Endodermal cell (in vitro differentiated cells): ENCODE measurements at regions not wholly inside any gene's neighbourhood (a gene's known extent, or its start where the extent isn't known, plus 50 kb on each side); places are given as distances from the start of the nearest gene placed in this dataset.

Experiments used
- DNase-seq: peaks from one replicate; pipeline ENCODE4 v3.0.0-alpha.2; 2017
- H3K27ac ChIP-seq: 2 replicates; pipeline ENCODE4 v1.5.1; 2013; ENCODE audit warnings: mild to moderate bottlenecking, low read depth, low read length, moderate library complexity
- H3K27me3 ChIP-seq: 2 replicates; pipeline ENCODE4 v1.6.1; 2013; ENCODE audit warnings: mild to moderate bottlenecking, low read length, moderate library complexity; ENCODE audit not compliant: insufficient read depth, control insufficient read depth, poor library complexity, severe bottlenecking
- H3K36me3 ChIP-seq: 2 replicates; pipeline ENCODE4 v1.7.0; 2013; ENCODE audit warnings: mild to moderate bottlenecking, low read length, moderate library complexity; ENCODE audit not compliant: control insufficient read depth, insufficient read depth
- H3K4me1 ChIP-seq: one replicate; pipeline ENCODE4 v1.7.0; 2013; ENCODE audit warnings: low read length; ENCODE audit not compliant: control insufficient read depth, insufficient read depth
- H3K4me3 ChIP-seq: 2 replicates; pipeline ENCODE4 v1.5.1; 2013; ENCODE audit warnings: mild to moderate bottlenecking, low read length, moderate library complexity
- H3K9ac ChIP-seq: 2 replicates; pipeline ENCODE4 v1.6.1; 2013; ENCODE audit warnings: mild to moderate bottlenecking, low read length, moderate library complexity; ENCODE audit not compliant: poor library complexity, severe bottlenecking; ENCODE audit errors: extremely low read depth
- H3K9me3 ChIP-seq: 2 replicates; pipeline ENCODE4 v1.6.1; 2013; ENCODE audit warnings: mild to moderate bottlenecking, low read length, moderate library complexity; ENCODE audit not compliant: control insufficient read depth
- H3K27ac Mint-ChIP-seq: 2 replicates; pipeline ENCODE4 v1.8.0; 2020; ENCODE audit warnings: mixed read lengths
- H3K27me3 Mint-ChIP-seq: 2 replicates; pipeline ENCODE4 v1.8.0; 2021; ENCODE audit warnings: mild to moderate bottlenecking, mixed read lengths; ENCODE audit not compliant: insufficient read depth
- H3K36me3 Mint-ChIP-seq: 2 replicates; pipeline ENCODE4 v1.8.0; 2020; ENCODE audit warnings: low read depth, mixed read lengths
- H3K4me1 Mint-ChIP-seq: 2 replicates; pipeline ENCODE4 v1.8.0; 2020; ENCODE audit warnings: mixed read lengths
- H3K4me3 Mint-ChIP-seq: 2 replicates; pipeline ENCODE4 v1.8.0; 2020; ENCODE audit warnings: mild to moderate bottlenecking, moderate library complexity, mixed read lengths
- H3K9me3 Mint-ChIP-seq: 2 replicates; pipeline ENCODE4 v1.8.0; 2020; ENCODE audit warnings: mild to moderate bottlenecking, mixed read lengths
- WGBS, 2 experiments: methylation state at CpG; one replicate each; pipeline versions ENCODE4 v1.1.5 to v1.1.7; 2013; ENCODE audit warnings: missing lambda C conversion rate in 2 of 2, mixed read lengths in 1 of 2; ENCODE audit not compliant: insufficient coverage in 1 of 2, insufficient read length in 1 of 2; 5-methylcytosine and 5-hydroxymethylcytosine counted together
- TF ChIP-seq, protein P1 (sequence below): fragments of 200-600 bp; sonication (generic); conservative IDR thresholded peaks from 2 replicates; pipeline ENCODE4 v1.5.0; 2021; ENCODE audit warnings: antibody characterized with exemption, mild to moderate bottlenecking

DNA sequence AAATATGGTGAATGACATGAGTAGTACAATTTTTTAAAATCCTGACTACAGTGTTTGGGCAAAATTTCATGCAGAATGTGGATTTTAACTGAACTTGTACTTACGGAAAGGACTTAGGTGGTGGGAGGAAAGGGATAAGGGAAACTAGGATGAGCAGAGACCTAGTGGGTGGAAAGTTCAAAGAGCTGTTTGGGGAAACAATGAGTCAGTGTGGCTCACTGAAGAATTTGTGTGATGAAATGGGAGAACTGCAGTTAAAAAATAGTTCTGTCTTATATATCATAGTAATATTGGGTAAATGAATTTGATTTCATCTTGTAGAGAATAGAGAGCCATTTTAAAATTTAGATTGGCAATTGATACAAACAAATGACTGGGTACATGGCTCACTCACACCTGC is 220.1 kb upstream of the CTAGE1 start:
- H3K27me3 Mint-ChIP-seq: peaks cover 6% of the 10 kb centered on the region

DNA sequence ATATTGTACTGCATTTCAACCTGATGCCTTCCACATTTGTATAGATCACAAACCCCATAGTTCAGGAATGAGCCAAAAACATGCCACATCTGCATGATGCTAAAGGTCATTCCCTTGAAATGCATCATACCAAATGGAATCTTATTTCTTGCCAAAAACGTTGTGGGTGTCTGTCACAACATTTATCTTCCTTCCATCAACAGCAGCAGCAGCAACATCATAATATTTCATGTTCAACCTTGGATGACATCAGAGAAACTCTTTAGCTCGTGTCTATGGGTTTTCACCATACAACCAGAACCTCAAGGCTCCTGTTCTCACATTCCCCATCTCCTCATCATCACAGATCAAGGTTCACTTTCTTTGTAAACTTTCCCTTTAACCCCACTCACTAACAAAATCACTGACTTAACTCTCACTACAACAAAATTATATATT is 221.3 kb upstream of the CTAGE1 start:
- 66 to 67% methylated on average over 2 of the region's 2 CpGs for WGBS, 2 experiments
- H3K36me3 Mint-ChIP-seq: no peaks in the 10 kb centered on the region
- H3K4me1 Mint-ChIP-seq: no peaks in the 10 kb centered on the region
- Histone ChIP-seq H3K4me3 (no peak overlapping the region), H3K9ac (no peak overlapping the region), H3K36me3 (no peaks in the 10 kb centered on the region), H3K27ac (no peak overlapping the region), H3K4me1 (no peaks in the 10 kb centered on the region), H3K27me3 (no peaks in the 10 kb centered on the region), H3K9me3 (no peaks in the 10 kb centered on the region)
- no peak for DNase-seq
- H3K27me3 Mint-ChIP-seq: peaks cover 6% of the 10 kb centered on the region
- H3K9me3 Mint-ChIP-seq: peaks cover 8% of the 10 kb centered on the region
- H3K27ac Mint-ChIP-seq: no peak overlapping the region
- TF ChIP-seq, protein P1, sequence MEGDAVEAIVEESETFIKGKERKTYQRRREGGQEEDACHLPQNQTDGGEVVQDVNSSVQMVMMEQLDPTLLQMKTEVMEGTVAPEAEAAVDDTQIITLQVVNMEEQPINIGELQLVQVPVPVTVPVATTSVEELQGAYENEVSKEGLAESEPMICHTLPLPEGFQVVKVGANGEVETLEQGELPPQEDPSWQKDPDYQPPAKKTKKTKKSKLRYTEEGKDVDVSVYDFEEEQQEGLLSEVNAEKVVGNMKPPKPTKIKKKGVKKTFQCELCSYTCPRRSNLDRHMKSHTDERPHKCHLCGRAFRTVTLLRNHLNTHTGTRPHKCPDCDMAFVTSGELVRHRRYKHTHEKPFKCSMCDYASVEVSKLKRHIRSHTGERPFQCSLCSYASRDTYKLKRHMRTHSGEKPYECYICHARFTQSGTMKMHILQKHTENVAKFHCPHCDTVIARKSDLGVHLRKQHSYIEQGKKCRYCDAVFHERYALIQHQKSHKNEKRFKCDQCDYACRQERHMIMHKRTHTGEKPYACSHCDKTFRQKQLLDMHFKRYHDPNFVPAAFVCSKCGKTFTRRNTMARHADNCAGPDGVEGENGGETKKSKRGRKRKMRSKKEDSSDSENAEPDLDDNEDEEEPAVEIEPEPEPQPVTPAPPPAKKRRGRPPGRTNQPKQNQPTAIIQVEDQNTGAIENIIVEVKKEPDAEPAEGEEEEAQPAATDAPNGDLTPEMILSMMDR: no peak
- H3K4me3 Mint-ChIP-seq: no peak overlapping the region

More for the DNA sequence above, 220.1 kb upstream of the CTAGE1 start:
- no peak overlapping the region for H3K4me3 Mint-ChIP-seq
- Histone ChIP-seq H3K4me3 (no peak overlapping the region), H3K36me3 (no peaks in the 10 kb centered on the region), H3K27ac (no peak overlapping the region), H3K4me1 (no peaks in the 10 kb centered on the region), H3K9me3 (no peaks in the 10 kb centered on the region), H3K27me3 (no peaks in the 10 kb centered on the region), H3K9ac (no peak overlapping the region)
- H3K36me3 Mint-ChIP-seq: no peaks in the 10 kb centered on the region
- DNase-seq: no peak
- TF ChIP-seq, protein P1: no peak
- 90 to 96% methylated on average over 1 of the region's 1 CpG for WGBS, 2 experiments
- H3K9me3 Mint-ChIP-seq: peaks cover 8% of the 10 kb centered on the region
- H3K27ac Mint-ChIP-seq: no peak overlapping the region
- H3K4me1 Mint-ChIP-seq: no peaks in the 10 kb centered on the region

DNA sequence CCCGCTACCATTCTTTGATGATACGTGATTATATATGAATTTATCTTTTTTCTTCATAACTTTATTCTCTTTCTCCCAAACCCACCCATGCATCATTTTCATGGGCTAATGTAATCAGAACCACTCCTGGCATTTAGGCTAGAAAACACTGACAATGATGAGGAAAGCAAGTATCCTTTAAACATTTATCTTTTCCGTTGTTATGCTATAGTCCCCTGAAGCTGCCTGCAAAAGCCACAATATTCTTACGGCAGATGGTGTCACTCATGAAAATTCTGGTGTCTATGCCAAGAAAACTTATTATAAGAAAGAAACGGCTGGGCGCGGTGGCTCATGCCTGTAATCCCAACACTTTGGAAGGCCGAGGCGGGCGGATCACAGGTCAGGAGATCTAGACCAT is 221.8 kb upstream of the CTAGE1 start:
- Mint-ChIP-seq H3K36me3 (no peaks in the 10 kb centered on the region), H3K27ac (no peak overlapping the region), H3K27me3 (peaks cover 6% of the 10 kb centered on the region), H3K4me1 (no peaks in the 10 kb centered on the region), H3K4me3 (no peak overlapping the region), H3K9me3 (peaks cover 8% of the 10 kb centered on the region)
- no peaks in the 10 kb centered on the region for H3K36me3 ChIP-seq
- no peak overlapping the region for H3K9ac ChIP-seq
- H3K4me3 ChIP-seq: no peak overlapping the region
- 88 to 99% methylated on average over 4 to 7 of the region's 10 CpGs for WGBS, 2 experiments
- TF ChIP-seq, protein P1: no peak
- H3K4me1 ChIP-seq: no peaks in the 10 kb centered on the region
- no peaks in the 10 kb centered on the region for H3K27me3 ChIP-seq
- H3K27ac ChIP-seq: no peak overlapping the region
- no peaks in the 10 kb centered on the region for H3K9me3 ChIP-seq
- no peak for DNase-seq
